GM12878 (cell line): ENCODE measurements at regions not wholly inside any gene's neighbourhood (a gene's known extent, or its start where the extent isn't known, plus 50 kb on each side); places are given as distances from the start of the nearest gene placed in this dataset.

Source experiments
- ATAC-seq: fragments of 200-7000 bp; cut with Tn5 transposase; 3 replicates; pipeline ENCODE4 v1.9.1; 2020; ENCODE audit warnings: mild to moderate bottlenecking, moderate library complexity
- BruUV-seq: library from RNA; stranded (reverse); fragments of 400-500 nt; replicated peaks from 2 replicates; lab custom pipeline; 2021; lab: Mats Ljungman, UMichigan
- CTCF ChIA-PET: fragments of 300-600 bp; sonication (Branson Sonifier 250); formaldehyde crosslinking; extraction: SDS; loops from one replicate; lab custom pipeline; 2021; ENCODE audit warnings: inconsistent platforms; lab: Yijun Ruan, JAX
- POLR2A ChIA-PET: fragments of 350-600 bp; formaldehyde crosslinking; extraction: SDS; loops from one replicate; lab custom pipeline; 2021; ENCODE audit warnings: inconsistent platforms; lab: Charles Lee
- RAD21 ChIA-PET: fragments of 300-600 bp; sonication (Branson Sonifier 250); formaldehyde crosslinking; loops from one replicate; lab custom pipeline; 2023; ENCODE audit warnings: antibody characterized with exemption; ENCODE audit not compliant: unreplicated experiment; lab: Charles Lee
- SMC1A ChIA-PET: fragments of 300-600 bp; sonication (Branson Sonifier 250); formaldehyde crosslinking; loops from one replicate; lab custom pipeline; 2023; ENCODE audit not compliant: unreplicated experiment, uncharacterized antibody; lab: Charles Lee
- DNase-seq: peaks from one replicate; pipeline ENCODE4 v3.0.0-alpha.2; 2011; ENCODE audit warnings: low read depth, low spot score
- FAIRE-seq: peaks from 3 replicates; lab custom pipeline; 2011; peaks lifted over from hg19 to GRCh38; lab: Jason Lieb, UNC
- H2AFZ ChIP-seq: 2 replicates; pipeline ENCODE4 v1.6.0; 2011; ENCODE audit warnings: low read depth, low read length, control low read depth; ENCODE audit not compliant: control insufficient read depth
- H3K27ac ChIP-seq: 2 replicates; pipeline ENCODE4 v1.5.1; 2011; ENCODE audit warnings: control low read depth; ENCODE audit not compliant: control insufficient read depth, insufficient read depth
- H3K27me3 ChIP-seq, 2 experiments: replicated peaks in 1 of 2; 2 replicates each; pipeline versions ENCODE4 v1.6.0 to v1.6.1; 2011; ENCODE audit warnings: low read length in 1 of 2; ENCODE audit not compliant: control insufficient read depth in 2 of 2, insufficient read depth in 2 of 2
- H3K36me3 ChIP-seq, 2 experiments: 2 replicates each; pipeline ENCODE4 v1.5.1; 2011; ENCODE audit warnings: low read length in 1 of 2; ENCODE audit not compliant: control insufficient read depth in 2 of 2, insufficient read depth in 2 of 2
- H3K4me1 ChIP-seq: 2 replicates; pipeline ENCODE4 v1.6.1; 2011; ENCODE audit warnings: mild to moderate bottlenecking, low read length, moderate library complexity, mixed read lengths; ENCODE audit not compliant: control insufficient read depth, insufficient read depth
- H3K4me2 ChIP-seq: 2 replicates; pipeline ENCODE4 v1.6.0; 2011; ENCODE audit warnings: control low read depth; ENCODE audit not compliant: control insufficient read depth, insufficient read depth
- H3K4me3 ChIP-seq: fragments of 200-600 bp; sonication (generic); 2 replicates; pipeline ENCODE4 v1.5.1; 2016
- H3K79me2 ChIP-seq: 2 replicates; pipeline ENCODE4 v1.6.0; 2011; ENCODE audit warnings: low read length; ENCODE audit not compliant: control insufficient read depth, insufficient read depth
- H3K9ac ChIP-seq: 2 replicates; pipeline ENCODE4 v1.8.0; 2011; ENCODE audit warnings: low read length, control low read depth, mixed read lengths; ENCODE audit not compliant: control insufficient read depth, insufficient read depth
- H3K9me3 ChIP-seq: replicated peaks from 3 replicates; pipeline ENCODE4 v1.5.1; 2011; ENCODE audit warnings: mild to moderate bottlenecking, low read length; ENCODE audit not compliant: control insufficient read depth, insufficient read depth
- H4K20me1 ChIP-seq: 2 replicates; pipeline ENCODE4 v1.6.0; 2011; ENCODE audit not compliant: control insufficient read depth, insufficient read depth
- BACH1 ChIP-seq: fragments of 450-650 bp; IDR thresholded peaks from 2 replicates; pipeline ENCODE4 v1.6.1; 2017; ENCODE audit warnings: mild to moderate bottlenecking, borderline replicate concordance
- CREM ChIP-seq: IDR thresholded peaks from 2 replicates; pipeline ENCODE4 v1.6.1; 2014; ENCODE audit warnings: antibody characterized with exemption, low read depth
- CTCF ChIP-seq, 3 experiments: IDR thresholded peaks in 2 of 3; conservative IDR thresholded peaks in 1 of 3; 2 replicates each; pipeline ENCODE4 v1.5.1; 2011; ENCODE audit warnings: low read depth in 3 of 3, low read length in 3 of 3, mild to moderate bottlenecking in 3 of 3, control low read depth in 2 of 3, moderate library complexity in 2 of 3, inconsistent platforms in 1 of 3, mixed read lengths in 1 of 3; ENCODE audit not compliant: control insufficient read depth in 2 of 3, insufficient read depth in 1 of 3; ENCODE audit errors: extremely low read depth in 1 of 3
- DPF2 ChIP-seq: fragments of 450-650 bp; IDR thresholded peaks from 2 replicates; pipeline ENCODE4 v1.6.1; 2017; ENCODE audit warnings: mild to moderate bottlenecking
- E2F4 ChIP-seq: IDR thresholded peaks from 2 replicates; pipeline ENCODE4 v1.6.1; 2012; ENCODE audit warnings: low read depth, low read length, improper control_type of control experiment
- GATAD2B ChIP-seq: fragments of 450-650 bp; conservative IDR thresholded peaks from 2 replicates; pipeline ENCODE4 v1.6.1; 2017; ENCODE audit warnings: low read depth, mild to moderate bottlenecking, moderate library complexity
- HCFC1 ChIP-seq: fragments of 150-350 bp; IDR thresholded peaks from 2 replicates; pipeline ENCODE4 v1.6.1; 2014; ENCODE audit warnings: low read length
- HSF1 ChIP-seq: fragments of 150-350 bp; IDR thresholded peaks from 2 replicates; pipeline ENCODE4 v1.6.1; 2014; ENCODE audit warnings: mild to moderate bottlenecking, low read depth, low read length
- KDM1A ChIP-seq: fragments of 200-600 bp; sonication (generic); IDR thresholded peaks from 2 replicates; pipeline ENCODE4 v1.6.1; 2016; ENCODE audit warnings: borderline replicate concordance
- LARP7 ChIP-seq: fragments of 450-650 bp; IDR thresholded peaks from 2 replicates; pipeline ENCODE4 v1.6.1; 2017; ENCODE audit warnings: mild to moderate bottlenecking
- PKNOX1 ChIP-seq: fragments of 450-650 bp; IDR thresholded peaks from 2 replicates; pipeline ENCODE4 v1.6.1; 2016; ENCODE audit warnings: mild to moderate bottlenecking
- RELA ChIP-seq: fragments of 450-650 bp; IDR thresholded peaks from 2 replicates; pipeline ENCODE4 v1.8.0; 2014; ENCODE audit warnings: borderline replicate concordance; ENCODE audit not compliant: partially characterized antibody
- SUZ12 ChIP-seq: fragments of 200-600 bp; sonication (generic); IDR thresholded peaks from one replicate; pipeline ENCODE4 v1.6.1; 2018; ENCODE audit warnings: antibody characterized with exemption, mild to moderate bottlenecking; ENCODE audit not compliant: unreplicated experiment
- TCF3 ChIP-seq: IDR thresholded peaks from 2 replicates; pipeline ENCODE4 v1.6.1; 2012; ENCODE audit warnings: low read depth, mild to moderate bottlenecking, low read length, borderline replicate concordance; ENCODE audit not compliant: insufficient read depth
- YBX1 ChIP-seq: fragments of 450-650 bp; IDR thresholded peaks from 2 replicates; pipeline ENCODE4 v1.6.1; 2016; ENCODE audit warnings: antibody characterized with exemption
- ZBTB33 ChIP-seq: fragments of 450-650 bp; IDR thresholded peaks from 2 replicates; pipeline ENCODE4 v1.6.1; 2017; ENCODE audit warnings: mild to moderate bottlenecking
- WGBS: methylation state at CpG from one replicate; pipeline ENCODE4 v1.1.6; 2016; ENCODE audit warnings: low lambda C conversion rate; ENCODE audit not compliant: insufficient replicate concordance, insufficient coverage; ENCODE audit errors: missing lambda C conversion rate; 5-methylcytosine and 5-hydroxymethylcytosine counted together
- in situ Hi-C: fragments of 300-500 bp; cut with MboI; formaldehyde crosslinking; loops from 9 replicates; pipeline ENCODE4 v1.14.3; 2018; ENCODE audit warnings: mixed read lengths
- intact Hi-C: fragments of 100-400 bp; cut with micrococcal nuclease; formaldehyde crosslinking; loops from one replicate; pipeline ENCODE4 v1.14.2; 2022; ENCODE audit not compliant: unreplicated experiment

GRCh38 chr2:176814740-176815367, 397.7 kb upstream of the HNRNPA3 start:
- FAIRE-seq = no peak
- no peak for TF ChIP-seq LARP7
- no peak for TF ChIP-seq ZBTB33
- peak; percentile 72 for TF ChIP-seq PKNOX1
- no peak for TF ChIP-seq RELA
- TF ChIP-seq BACH1 = no peak
- no peak for TF ChIP-seq HCFC1
- no peak for TF ChIP-seq TCF3
- TF ChIP-seq HSF1 = no peak
- no peak for TF ChIP-seq YBX1
- no peak for TF ChIP-seq CREM
- TF ChIP-seq GATAD2B = no peak
- no peak for TF ChIP-seq E2F4
- TF ChIP-seq SUZ12 = no peak
- no peak for TF ChIP-seq KDM1A
- TF ChIP-seq CTCF (IDR thresholded peaks at IDR 0.05 in 2 of 3, conservative IDR thresholded peaks at IDR 0.05 in 1 of 3; ENCODE audit: control insufficient read depth in 2 of 3, extremely low read depth in 1 of 3, insufficient read depth in 1 of 3, low read depth in 3 of 3, low read length in 3 of 3) = peak; percentile 42 to 54 (median 48); a peak in 5 of 6 replicates
- TF ChIP-seq DPF2 = no peak

More at GRCh38 chr2:176814740-176815367, 397.7 kb upstream of the HNRNPA3 start:
- Histone ChIP-seq H3K27ac (no peak overlapping the region), H3K79me2 (no peaks in the 10 kb centered on the region), H3K27me3 (no peaks in the 10 kb centered on the region), H3K4me1 (no peaks in the 10 kb centered on the region), H3K36me3 (no peaks in the 10 kb centered on the region), H3K4me2 (no peak overlapping the region), H3K4me3 (no peak overlapping the region), H3K9ac (no peak overlapping the region), H3K9me3 (no peaks in the 10 kb centered on the region), H4K20me1 (no peaks in the 10 kb centered on the region), H2AFZ (peak overlapping the region; percentile 40; the same call in 1 of the 2 replicates)
- WGBS = 3% methylated on average over 2 of the region's 2 CpGs
- CTCF ChIA-PET = interaction anchor here (0.6 to 15.4 kb wide), 55 partner anchors 11 to 689 kb away, joined by 3 to 250 read pairs (median 5); no protein-coding TSS in a partner anchor
- RAD21 ChIA-PET = interaction anchor here (0.9 to 3.7 kb wide), 21 partner anchors 16 to 688 kb away, joined by 3 to 62 read pairs (median 5); no protein-coding TSS in a partner anchor
- in situ Hi-C loops = loop anchor here (10.0 kb wide), 1 partner anchor 160 kb away; no protein-coding TSS in a partner anchor
- SMC1A ChIA-PET = interaction anchor here (0.6 to 5.9 kb wide), 50 partner anchors 10 to 688 kb away, joined by 3 to 49 read pairs (median 4); no protein-coding TSS in a partner anchor
- intact Hi-C loops = loop anchor here (1.0 to 10.0 kb wide), 5 partner anchors 138 to 688 kb away; partner anchors contain the start of gene HOXD8
- DNase-seq (peak; percentile 8), ATAC-seq (peak; percentile 80)
- POLR2A ChIA-PET = interaction anchor here (0.8 to 1.5 kb wide), 3 partner anchors 150 to 333 kb away, joined by 3 read pairs; no protein-coding TSS in a partner anchor
- no TSS peak for BruUV-seq
